SU-DHL-6 (cell line): ENCODE measurements at regions not wholly inside any gene's neighbourhood (a gene's known extent, or its start where the extent isn't known, plus 50 kb on each side); places are given as distances from the start of the nearest gene placed in this dataset.

Experiments used
- H2AFZ ChIP-seq: fragments of 200-600 bp; sonication (generic); 2 replicates; pipeline ENCODE4 v1.6.1; 2014; ENCODE audit warnings: low read depth, mild to moderate bottlenecking, moderate library complexity, mixed read lengths, antibody characterized with exemption, low read length; ENCODE audit not compliant: severe bottlenecking
- H3F3A ChIP-seq: fragments of 200-600 bp; shearing (Covaris generic); 2 replicates; pipeline ENCODE4 v1.6.0; 2016; ENCODE audit warnings: antibody characterized with exemption, mild to moderate bottlenecking; ENCODE audit not compliant: insufficient read depth
- H3K27ac ChIP-seq: fragments of 200-600 bp; sonication (generic); 2 replicates; pipeline ENCODE4 v1.5.1; 2016; ENCODE audit warnings: low read depth, mild to moderate bottlenecking, low read length, moderate library complexity, mixed read lengths
- H3K27me3 ChIP-seq: fragments of 200-600 bp; sonication (generic), shearing (Covaris generic); 2 replicates; pipeline ENCODE4 v1.6.0; 2014; ENCODE audit warnings: mild to moderate bottlenecking, low read length
- H3K36me3 ChIP-seq: fragments of 200-600 bp; sonication (generic); 2 replicates; pipeline ENCODE4 v1.6.1; 2014; ENCODE audit warnings: mild to moderate bottlenecking, low read length, mixed read lengths
- H3K4me2 ChIP-seq: fragments of 300-600, 200-600 bp; shearing (Covaris generic), sonication (generic); 2 replicates; pipeline ENCODE4 v1.6.0; 2014; ENCODE audit warnings: low read length, low read depth, mild to moderate bottlenecking; ENCODE audit not compliant: poor library complexity, severe bottlenecking
- H3K4me3 ChIP-seq: fragments of 200-600 bp; sonication (generic); 2 replicates; pipeline ENCODE4 v1.5.1; 2014; ENCODE audit warnings: antibody characterized with exemption, low read length, mild to moderate bottlenecking, mixed read lengths; ENCODE audit not compliant: insufficient read depth, poor library complexity, severe bottlenecking
- H3K79me2 ChIP-seq: fragments of 200-600 bp; sonication (generic); 2 replicates; pipeline ENCODE4 v1.6.1; 2014; ENCODE audit warnings: mild to moderate bottlenecking, low read length, moderate library complexity; ENCODE audit not compliant: insufficient read depth
- H3K9ac ChIP-seq: fragments of 200-600 bp; sonication (generic); 2 replicates; pipeline ENCODE4 v1.7.0; 2014; ENCODE audit warnings: mild to moderate bottlenecking, low read length
- H3K9me2 ChIP-seq: fragments of 200-600 bp; sonication (generic); replicated peaks from 2 replicates; pipeline ENCODE4 v1.6.1; 2014; ENCODE audit warnings: low read length; ENCODE audit not compliant: insufficient read depth
- H3K9me3 ChIP-seq: fragments of 200-600 bp; sonication (generic); 2 replicates; pipeline ENCODE4 v1.6.1; 2014; ENCODE audit warnings: low read length, mixed read lengths; ENCODE audit not compliant: insufficient read depth
- H4K20me1 ChIP-seq: fragments of 200-600 bp; sonication (generic); 2 replicates; pipeline ENCODE4 v1.6.1; 2014; ENCODE audit warnings: low read depth, mild to moderate bottlenecking, antibody characterized with exemption, low read length, moderate library complexity, mixed read lengths
- EZH2phosphoT487 ChIP-seq: fragments of 200-600 bp; sonication (generic), shearing (Covaris generic); conservative IDR thresholded peaks from 2 replicates; pipeline ENCODE4 v1.6.1; 2018; ENCODE audit warnings: mild to moderate bottlenecking, antibody characterized with exemption, low read length, moderate library complexity, mixed read lengths
- TF ChIP-seq, protein P1 (sequence below): fragments of 200-600 bp; sonication (generic); IDR thresholded peaks from one replicate; pipeline ENCODE4 v1.5.1; 2017; ENCODE audit warnings: antibody characterized with exemption, mild to moderate bottlenecking, low read length, moderate library complexity; ENCODE audit not compliant: insufficient read depth, poor library complexity, severe bottlenecking

DNA sequence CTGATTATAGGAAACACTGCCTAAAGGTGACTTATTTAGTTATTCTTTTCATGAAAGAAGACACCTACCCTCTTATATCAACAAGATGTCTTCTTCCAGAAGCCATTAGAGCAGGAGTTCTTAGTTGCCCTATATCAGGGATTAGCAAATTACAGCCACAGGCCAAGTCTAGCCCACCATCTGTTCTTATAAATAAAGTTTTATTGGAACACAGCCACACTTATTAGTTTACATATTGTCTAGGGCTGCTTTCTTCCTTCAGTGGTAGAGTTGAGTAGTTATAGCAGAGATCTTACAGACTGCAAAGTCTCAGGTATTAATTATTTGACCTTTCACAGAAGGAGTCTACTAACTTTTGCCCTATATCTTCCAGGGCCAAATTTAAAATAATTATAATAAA, 157.2 kb upstream of the NOCT start:
- Histone ChIP-seq H3K9me3 (no peaks in the 10 kb centered on the region), H4K20me1 (no peaks in the 10 kb centered on the region), H3K9me2 (no peaks in the 10 kb centered on the region), H3K79me2 (no peaks in the 10 kb centered on the region), H3K4me2 (no peak overlapping the region), H3K36me3 (no peaks in the 10 kb centered on the region), H3F3A (no peaks in the 10 kb centered on the region), H2AFZ (no peak overlapping the region), H3K9ac (no peak overlapping the region), H3K4me3 (no peak overlapping the region), H3K27ac (no peak overlapping the region), H3K27me3 (no peaks in the 10 kb centered on the region)
- TF ChIP-seq, protein P1, sequence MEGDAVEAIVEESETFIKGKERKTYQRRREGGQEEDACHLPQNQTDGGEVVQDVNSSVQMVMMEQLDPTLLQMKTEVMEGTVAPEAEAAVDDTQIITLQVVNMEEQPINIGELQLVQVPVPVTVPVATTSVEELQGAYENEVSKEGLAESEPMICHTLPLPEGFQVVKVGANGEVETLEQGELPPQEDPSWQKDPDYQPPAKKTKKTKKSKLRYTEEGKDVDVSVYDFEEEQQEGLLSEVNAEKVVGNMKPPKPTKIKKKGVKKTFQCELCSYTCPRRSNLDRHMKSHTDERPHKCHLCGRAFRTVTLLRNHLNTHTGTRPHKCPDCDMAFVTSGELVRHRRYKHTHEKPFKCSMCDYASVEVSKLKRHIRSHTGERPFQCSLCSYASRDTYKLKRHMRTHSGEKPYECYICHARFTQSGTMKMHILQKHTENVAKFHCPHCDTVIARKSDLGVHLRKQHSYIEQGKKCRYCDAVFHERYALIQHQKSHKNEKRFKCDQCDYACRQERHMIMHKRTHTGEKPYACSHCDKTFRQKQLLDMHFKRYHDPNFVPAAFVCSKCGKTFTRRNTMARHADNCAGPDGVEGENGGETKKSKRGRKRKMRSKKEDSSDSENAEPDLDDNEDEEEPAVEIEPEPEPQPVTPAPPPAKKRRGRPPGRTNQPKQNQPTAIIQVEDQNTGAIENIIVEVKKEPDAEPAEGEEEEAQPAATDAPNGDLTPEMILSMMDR: no peak
- TF ChIP-seq EZH2phosphoT487: no peak

DNA sequence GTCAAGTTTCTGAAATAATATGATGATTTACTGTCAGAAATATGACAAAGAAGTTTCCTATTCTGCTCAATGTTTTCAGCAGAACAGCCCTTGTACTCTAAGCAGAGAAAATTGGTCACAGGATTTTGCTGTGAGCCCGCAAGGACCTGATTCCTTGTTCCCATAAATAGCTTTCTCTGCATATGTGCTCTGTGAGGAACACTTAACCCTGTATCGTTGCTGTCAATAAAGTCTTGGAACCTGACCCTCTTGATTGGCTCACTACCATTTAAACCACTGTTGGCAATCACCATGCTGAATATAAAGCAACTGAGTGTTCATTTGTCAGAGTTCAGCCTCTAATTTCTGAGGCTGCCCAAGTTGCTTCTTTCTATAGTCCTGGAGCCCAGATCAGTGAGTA, 158.2 kb upstream of the NOCT start:
- H3K79me2 ChIP-seq: no peaks in the 10 kb centered on the region
- H3K36me3 ChIP-seq: no peaks in the 10 kb centered on the region
- H3K9me3 ChIP-seq: no peaks in the 10 kb centered on the region
- no peak overlapping the region for H3K9ac ChIP-seq
- no peaks in the 10 kb centered on the region for H3F3A ChIP-seq
- H4K20me1 ChIP-seq: no peaks in the 10 kb centered on the region
- no peak overlapping the region for H2AFZ ChIP-seq
- H3K4me2 ChIP-seq: no peak overlapping the region
- no peaks in the 10 kb centered on the region for H3K27me3 ChIP-seq
- H3K4me3 ChIP-seq: no peak overlapping the region
- H3K9me2 ChIP-seq: no peaks in the 10 kb centered on the region
- TF ChIP-seq, protein P1: no peak
- no peak for TF ChIP-seq EZH2phosphoT487
- H3K27ac ChIP-seq: no peak overlapping the region

DNA sequence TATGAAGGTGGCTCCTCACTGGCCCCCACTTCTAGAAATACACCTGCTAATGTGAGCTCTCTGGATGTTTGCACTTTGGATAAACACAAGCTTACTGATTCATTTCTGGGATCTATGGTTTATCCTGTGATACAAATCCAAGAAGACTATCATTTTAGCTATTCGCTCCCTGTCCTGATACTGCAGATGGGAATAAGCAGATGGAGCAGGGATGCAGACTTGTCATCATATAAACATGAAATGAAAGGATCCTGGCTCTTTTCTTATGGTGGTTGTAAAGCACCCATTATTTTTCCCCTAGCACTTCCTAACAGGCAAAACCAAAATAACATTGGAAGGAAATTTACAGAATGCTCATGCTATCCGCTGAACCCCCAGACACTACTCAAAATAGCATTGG, 162.9 kb upstream of the NOCT start:
- no peaks in the 10 kb centered on the region for H4K20me1 ChIP-seq
- H2AFZ ChIP-seq: no peak overlapping the region
- no peaks in the 10 kb centered on the region for H3K27me3 ChIP-seq
- no peaks in the 10 kb centered on the region for H3K9me3 ChIP-seq
- H3K9ac ChIP-seq: no peak overlapping the region
- no peaks in the 10 kb centered on the region for H3K9me2 ChIP-seq
- no peaks in the 10 kb centered on the region for H3F3A ChIP-seq
- no peak for TF ChIP-seq EZH2phosphoT487
- TF ChIP-seq, protein P1: no peak
- H3K4me3 ChIP-seq: no peak overlapping the region
- H3K27ac ChIP-seq: no peak overlapping the region
- H3K36me3 ChIP-seq: no peaks in the 10 kb centered on the region
- H3K79me2 ChIP-seq: no peaks in the 10 kb centered on the region
- H3K4me2 ChIP-seq: no peak overlapping the region
